ENCODE measurements at regions not wholly inside any gene's neighbourhood (a gene's known extent, or its start where the extent isn't known, plus 50 kb on each side); places are given as distances from the start of the nearest gene placed in this dataset.

GRCh38 chr12:116455540-116456329 is 103.4 kb upstream of the MAP1LC3B2 start:
- Histone ChIP-seq H3K36me3 (ENCODE audit: control insufficient read depth, insufficient read depth, low read length) (no peaks in the 10 kb centered on the region), H3K27ac (ENCODE audit: low read length) (peak overlapping the region; percentile 97), H3K27me3 (ENCODE audit: control insufficient read depth, insufficient read depth, low read length) (no peaks in the 10 kb centered on the region), H3K4me3 (ENCODE audit: low read depth in 2 of 2, low read length in 2 of 2) (peak overlapping the region in 1 of 2 experiments; percentile 40; a peak in 2 of 4 replicates), H3K4me1 (ENCODE audit: control insufficient read depth, insufficient read depth, low read length) (peaks cover 51% of the 10 kb centered on the region), H3K9me3 (ENCODE audit: control insufficient read depth, insufficient read depth, low read depth, low read length) (no peaks in the 10 kb centered on the region)
- no TSS peak for BruUV-seq (replicated peaks)
- in situ Hi-C loops (cut with HindIII; ENCODE audit: low pct_unique_long_range_greater_than_20kb, low sequenced_read_pairs) (no loop called here), intact Hi-C loops (cut with micrococcal nuclease; ENCODE audit: unreplicated experiment) (loop anchor here (10.0 kb wide), 1 partner anchor 139 kb away; no protein-coding TSS in a partner anchor)
- DNase-seq (ENCODE audit: low read depth, low spot score) = no peak
- peak; percentile 62 for ATAC-seq
- CTCF ChIA-PET = interaction anchor here (0.5 kb wide), 1 partner anchor 478 kb away, joined by 5 read pairs; no protein-coding TSS in a partner anchor
- POLR2A ChIA-PET = interaction anchor here (0.5 kb wide), 1 partner anchor 134 kb away, joined by 8 read pairs; no protein-coding TSS in a partner anchor
- TF ChIP-seq POLR2AphosphoS5 (IDR thresholded peaks at IDR 0.05; ENCODE audit: low read depth, low read length) (no peak), SIN3A (IDR thresholded peaks at IDR 0.05; ENCODE audit: borderline replicate concordance, insufficient read depth, low read depth, low read length) (no peak), TCF7L2 (IDR thresholded peaks at IDR 0.05; ENCODE audit: low read depth, low read length) (no peak)
- TF ChIP-seq, protein P1, sequence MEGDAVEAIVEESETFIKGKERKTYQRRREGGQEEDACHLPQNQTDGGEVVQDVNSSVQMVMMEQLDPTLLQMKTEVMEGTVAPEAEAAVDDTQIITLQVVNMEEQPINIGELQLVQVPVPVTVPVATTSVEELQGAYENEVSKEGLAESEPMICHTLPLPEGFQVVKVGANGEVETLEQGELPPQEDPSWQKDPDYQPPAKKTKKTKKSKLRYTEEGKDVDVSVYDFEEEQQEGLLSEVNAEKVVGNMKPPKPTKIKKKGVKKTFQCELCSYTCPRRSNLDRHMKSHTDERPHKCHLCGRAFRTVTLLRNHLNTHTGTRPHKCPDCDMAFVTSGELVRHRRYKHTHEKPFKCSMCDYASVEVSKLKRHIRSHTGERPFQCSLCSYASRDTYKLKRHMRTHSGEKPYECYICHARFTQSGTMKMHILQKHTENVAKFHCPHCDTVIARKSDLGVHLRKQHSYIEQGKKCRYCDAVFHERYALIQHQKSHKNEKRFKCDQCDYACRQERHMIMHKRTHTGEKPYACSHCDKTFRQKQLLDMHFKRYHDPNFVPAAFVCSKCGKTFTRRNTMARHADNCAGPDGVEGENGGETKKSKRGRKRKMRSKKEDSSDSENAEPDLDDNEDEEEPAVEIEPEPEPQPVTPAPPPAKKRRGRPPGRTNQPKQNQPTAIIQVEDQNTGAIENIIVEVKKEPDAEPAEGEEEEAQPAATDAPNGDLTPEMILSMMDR (IDR thresholded peaks at IDR 0.05) = no peak
- TF ChIP-seq, protein P2, sequence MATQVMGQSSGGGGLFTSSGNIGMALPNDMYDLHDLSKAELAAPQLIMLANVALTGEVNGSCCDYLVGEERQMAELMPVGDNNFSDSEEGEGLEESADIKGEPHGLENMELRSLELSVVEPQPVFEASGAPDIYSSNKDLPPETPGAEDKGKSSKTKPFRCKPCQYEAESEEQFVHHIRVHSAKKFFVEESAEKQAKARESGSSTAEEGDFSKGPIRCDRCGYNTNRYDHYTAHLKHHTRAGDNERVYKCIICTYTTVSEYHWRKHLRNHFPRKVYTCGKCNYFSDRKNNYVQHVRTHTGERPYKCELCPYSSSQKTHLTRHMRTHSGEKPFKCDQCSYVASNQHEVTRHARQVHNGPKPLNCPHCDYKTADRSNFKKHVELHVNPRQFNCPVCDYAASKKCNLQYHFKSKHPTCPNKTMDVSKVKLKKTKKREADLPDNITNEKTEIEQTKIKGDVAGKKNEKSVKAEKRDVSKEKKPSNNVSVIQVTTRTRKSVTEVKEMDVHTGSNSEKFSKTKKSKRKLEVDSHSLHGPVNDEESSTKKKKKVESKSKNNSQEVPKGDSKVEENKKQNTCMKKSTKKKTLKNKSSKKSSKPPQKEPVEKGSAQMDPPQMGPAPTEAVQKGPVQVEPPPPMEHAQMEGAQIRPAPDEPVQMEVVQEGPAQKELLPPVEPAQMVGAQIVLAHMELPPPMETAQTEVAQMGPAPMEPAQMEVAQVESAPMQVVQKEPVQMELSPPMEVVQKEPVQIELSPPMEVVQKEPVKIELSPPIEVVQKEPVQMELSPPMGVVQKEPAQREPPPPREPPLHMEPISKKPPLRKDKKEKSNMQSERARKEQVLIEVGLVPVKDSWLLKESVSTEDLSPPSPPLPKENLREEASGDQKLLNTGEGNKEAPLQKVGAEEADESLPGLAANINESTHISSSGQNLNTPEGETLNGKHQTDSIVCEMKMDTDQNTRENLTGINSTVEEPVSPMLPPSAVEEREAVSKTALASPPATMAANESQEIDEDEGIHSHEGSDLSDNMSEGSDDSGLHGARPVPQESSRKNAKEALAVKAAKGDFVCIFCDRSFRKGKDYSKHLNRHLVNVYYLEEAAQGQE (IDR thresholded peaks at IDR 0.05; ENCODE audit: insufficient read depth in 1 of 2, low read depth in 2 of 2, low read length in 1 of 2) = no peak

- intact Hi-C loops (cut with micrococcal nuclease; ENCODE audit: unreplicated experiment) = loop anchor here (10.0 kb wide), 1 partner anchor 138 kb away; no protein-coding TSS in a partner anchor
- H3K27me3 ChIP-seq (ENCODE audit: control insufficient read depth, insufficient read depth, low read length) = no peaks in the 10 kb centered on the region
- no peak for DNase-seq (ENCODE audit: low read depth, low spot score)
- H3K27ac ChIP-seq (ENCODE audit: low read length) = peak overlapping the region; percentile 97
- ChIA-PET CTCF (no interaction called here), POLR2A (no interaction called here)
- in situ Hi-C loops (cut with HindIII; ENCODE audit: low pct_unique_long_range_greater_than_20kb, low sequenced_read_pairs) = no loop called here
- no TSS peak for BruUV-seq (replicated peaks)
- no peaks in the 10 kb centered on the region for H3K9me3 ChIP-seq (ENCODE audit: control insufficient read depth, insufficient read depth, low read depth, low read length)
- TF ChIP-seq, protein P2 (IDR thresholded peaks at IDR 0.05; ENCODE audit: insufficient read depth in 1 of 2, low read depth in 2 of 2, low read length in 1 of 2) = no peak
- no peak for TF ChIP-seq TCF7L2 (IDR thresholded peaks at IDR 0.05; ENCODE audit: low read depth, low read length)
- TF ChIP-seq SIN3A (IDR thresholded peaks at IDR 0.05; ENCODE audit: borderline replicate concordance, insufficient read depth, low read depth, low read length) = no peak
- no peak for TF ChIP-seq POLR2AphosphoS5 (IDR thresholded peaks at IDR 0.05; ENCODE audit: low read depth, low read length)
- TF ChIP-seq, protein P1 (IDR thresholded peaks at IDR 0.05) = no peak
- peaks cover 51% of the 10 kb centered on the region for H3K4me1 ChIP-seq (ENCODE audit: control insufficient read depth, insufficient read depth, low read length)
- ATAC-seq = peak; percentile 50
- peak overlapping the region in 1 of 2 experiments; percentile 26; a peak in 2 of 4 replicates for H3K4me3 ChIP-seq (ENCODE audit: low read depth in 2 of 2, low read length in 2 of 2)
- H3K36me3 ChIP-seq (ENCODE audit: control insufficient read depth, insufficient read depth, low read length) = no peaks in the 10 kb centered on the region
These were observed 102.7 kb upstream of the MAP1LC3B2 start for GRCh38 chr12:116456330-116457082.

Data from Panc1 (cell line).